C4-2B (cell line): ENCODE measurements at regions not wholly inside any gene's neighbourhood (a gene's known extent, or its start where the extent isn't known, plus 50 kb on each side); places are given as distances from the start of the nearest gene placed in this dataset.

Experiments
- ZFX ChIP-seq: fragments of 450-650 bp; IDR thresholded peaks from 2 replicates; pipeline ENCODE4 v1.6.1; 2017
- TF ChIP-seq, protein P1 (sequence below): fragments of 450-650 bp; conservative IDR thresholded peaks from 2 replicates; pipeline ENCODE4 v1.5.1; 2017; ENCODE audit warnings: mild to moderate bottlenecking

- TF ChIP-seq, protein P1, sequence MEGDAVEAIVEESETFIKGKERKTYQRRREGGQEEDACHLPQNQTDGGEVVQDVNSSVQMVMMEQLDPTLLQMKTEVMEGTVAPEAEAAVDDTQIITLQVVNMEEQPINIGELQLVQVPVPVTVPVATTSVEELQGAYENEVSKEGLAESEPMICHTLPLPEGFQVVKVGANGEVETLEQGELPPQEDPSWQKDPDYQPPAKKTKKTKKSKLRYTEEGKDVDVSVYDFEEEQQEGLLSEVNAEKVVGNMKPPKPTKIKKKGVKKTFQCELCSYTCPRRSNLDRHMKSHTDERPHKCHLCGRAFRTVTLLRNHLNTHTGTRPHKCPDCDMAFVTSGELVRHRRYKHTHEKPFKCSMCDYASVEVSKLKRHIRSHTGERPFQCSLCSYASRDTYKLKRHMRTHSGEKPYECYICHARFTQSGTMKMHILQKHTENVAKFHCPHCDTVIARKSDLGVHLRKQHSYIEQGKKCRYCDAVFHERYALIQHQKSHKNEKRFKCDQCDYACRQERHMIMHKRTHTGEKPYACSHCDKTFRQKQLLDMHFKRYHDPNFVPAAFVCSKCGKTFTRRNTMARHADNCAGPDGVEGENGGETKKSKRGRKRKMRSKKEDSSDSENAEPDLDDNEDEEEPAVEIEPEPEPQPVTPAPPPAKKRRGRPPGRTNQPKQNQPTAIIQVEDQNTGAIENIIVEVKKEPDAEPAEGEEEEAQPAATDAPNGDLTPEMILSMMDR = no peak
- TF ChIP-seq ZFX = no peak
These were observed 1106.0 kb downstream of the OTOL1 start for GRCh38 chr3:162602619-162603018.
